Prostate gland (tissue), 2 donors: ENCODE measurements at regions not wholly inside any gene's neighbourhood (a gene's known extent, or its start where the extent isn't known, plus 50 kb on each side); places are given as distances from the start of the nearest gene placed in this dataset.

Source experiments
- POLR2AphosphoS5 ChIP-seq: sonication (generic); formaldehyde crosslinking; IDR thresholded peaks from one replicate; pipeline ENCODE4 v1.6.1; 2017; ENCODE audit warnings: antibody characterized with exemption
- TF ChIP-seq, protein P1 (sequence below), 4 experiments: fragments of 200-600 bp in 2 of 4; fragments of 450-650 bp in 2 of 4; sonication (generic) in 2 of 4; IDR thresholded peaks; 1 replicate in 3 of 4; 2 replicates in 1 of 4; pipeline ENCODE4 v1.5.1; 2016 to 2019; ENCODE audit warnings: antibody characterized with exemption in 4 of 4, mild to moderate bottlenecking in 2 of 4, moderate library complexity in 2 of 4

DNA sequence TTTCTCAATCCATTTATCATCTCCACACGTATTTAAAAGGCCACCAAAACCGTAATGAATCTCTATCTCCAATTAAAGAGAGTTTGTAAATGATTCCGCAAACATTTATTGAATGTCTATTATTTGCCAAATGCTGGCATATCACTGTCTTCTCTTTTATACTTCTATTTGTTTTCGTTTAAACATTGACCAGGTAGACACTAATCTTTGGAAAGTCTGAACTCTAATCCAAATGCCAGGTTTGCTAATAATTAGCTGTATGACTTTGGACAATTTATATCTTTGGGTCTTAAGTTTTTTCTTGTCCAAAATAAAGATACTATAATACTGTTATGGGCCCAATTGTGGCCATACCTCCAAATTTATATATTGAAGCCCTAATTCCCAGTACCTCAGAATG lies 299.2 kb upstream of the TBX18 start:
- TF ChIP-seq, protein P1, sequence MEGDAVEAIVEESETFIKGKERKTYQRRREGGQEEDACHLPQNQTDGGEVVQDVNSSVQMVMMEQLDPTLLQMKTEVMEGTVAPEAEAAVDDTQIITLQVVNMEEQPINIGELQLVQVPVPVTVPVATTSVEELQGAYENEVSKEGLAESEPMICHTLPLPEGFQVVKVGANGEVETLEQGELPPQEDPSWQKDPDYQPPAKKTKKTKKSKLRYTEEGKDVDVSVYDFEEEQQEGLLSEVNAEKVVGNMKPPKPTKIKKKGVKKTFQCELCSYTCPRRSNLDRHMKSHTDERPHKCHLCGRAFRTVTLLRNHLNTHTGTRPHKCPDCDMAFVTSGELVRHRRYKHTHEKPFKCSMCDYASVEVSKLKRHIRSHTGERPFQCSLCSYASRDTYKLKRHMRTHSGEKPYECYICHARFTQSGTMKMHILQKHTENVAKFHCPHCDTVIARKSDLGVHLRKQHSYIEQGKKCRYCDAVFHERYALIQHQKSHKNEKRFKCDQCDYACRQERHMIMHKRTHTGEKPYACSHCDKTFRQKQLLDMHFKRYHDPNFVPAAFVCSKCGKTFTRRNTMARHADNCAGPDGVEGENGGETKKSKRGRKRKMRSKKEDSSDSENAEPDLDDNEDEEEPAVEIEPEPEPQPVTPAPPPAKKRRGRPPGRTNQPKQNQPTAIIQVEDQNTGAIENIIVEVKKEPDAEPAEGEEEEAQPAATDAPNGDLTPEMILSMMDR (IDR thresholded peaks at IDR 0.05), result no peak
- TF ChIP-seq POLR2AphosphoS5, result no peak
